ENCODE measurements at regions not wholly inside any gene's neighbourhood (a gene's known extent, or its start where the extent isn't known, plus 50 kb on each side); places are given as distances from the start of the nearest gene placed in this dataset.
A peak's percentile ranks its signal among the peaks of the same experiment; 100 is the strongest.

- no peak for DNase-seq
Observed at GRCh38 chr3:177729956-177730681, 532.8 kb upstream of the TBL1XR1 start.

GRCh38 chr3:177730814-177731213 is 533.5 kb upstream of the TBL1XR1 start:
- no peak for DNase-seq

- DNase-seq: no peak
Observed at GRCh38 chr3:177731644-177732268, 534.5 kb upstream of the TBL1XR1 start.

GRCh38 chr3:177733233-177733632 is 536.0 kb upstream of the TBL1XR1 start:
- no peak for DNase-seq

DNA sequence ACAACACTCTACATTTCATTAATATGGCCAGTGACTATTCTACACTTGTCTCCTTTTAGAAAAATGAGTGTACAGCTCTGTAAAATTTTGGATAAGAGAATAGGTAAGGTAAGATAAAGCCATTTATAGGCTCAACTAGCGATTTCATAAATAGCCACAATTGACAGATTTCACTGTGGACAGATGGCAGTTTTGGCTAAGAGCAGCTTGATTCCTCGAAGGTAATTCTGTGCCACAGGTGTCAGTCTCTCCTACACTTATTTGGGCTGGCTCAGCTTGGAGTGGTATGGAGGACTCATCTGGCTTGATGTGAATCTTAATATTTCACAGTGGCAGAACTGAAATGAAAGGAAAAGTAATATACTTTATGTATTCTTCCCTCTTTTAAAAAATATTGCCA is 536.7 kb upstream of the TBL1XR1 start:
- DNase-seq: no peak

- DNase-seq: no peak
Observed at GRCh38 chr3:177735431-177735830, 538.1 kb upstream of the TBL1XR1 start.

- DNase-seq: no peak
Observed at GRCh38 chr3:177739461-177739860, 542.2 kb upstream of the TBL1XR1 start.

GRCh38 chr3:177740254-177740653 is 543.0 kb upstream of the TBL1XR1 start:
- DNase-seq: no peak

DNA sequence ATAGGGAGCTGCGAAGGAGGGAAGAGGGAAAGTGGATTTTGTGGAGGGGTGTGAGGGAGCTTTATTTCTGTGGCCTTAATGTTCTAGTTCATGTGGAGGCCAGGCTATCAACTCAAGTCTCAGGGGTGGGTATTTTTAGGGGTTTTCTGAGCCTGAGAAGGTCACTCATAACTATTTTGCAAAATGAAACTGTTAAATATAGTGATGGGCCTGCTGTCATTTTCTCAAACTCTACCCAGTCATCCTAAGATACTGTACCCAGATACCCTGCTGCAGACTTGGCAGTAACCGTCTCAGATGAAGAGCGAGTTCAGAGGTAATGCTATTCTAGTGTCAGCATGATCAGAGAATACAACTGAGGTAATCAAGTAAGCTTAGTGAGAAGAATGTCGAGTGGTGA is 545.0 kb upstream of the TBL1XR1 start:
- DNase-seq: no peak

DNA sequence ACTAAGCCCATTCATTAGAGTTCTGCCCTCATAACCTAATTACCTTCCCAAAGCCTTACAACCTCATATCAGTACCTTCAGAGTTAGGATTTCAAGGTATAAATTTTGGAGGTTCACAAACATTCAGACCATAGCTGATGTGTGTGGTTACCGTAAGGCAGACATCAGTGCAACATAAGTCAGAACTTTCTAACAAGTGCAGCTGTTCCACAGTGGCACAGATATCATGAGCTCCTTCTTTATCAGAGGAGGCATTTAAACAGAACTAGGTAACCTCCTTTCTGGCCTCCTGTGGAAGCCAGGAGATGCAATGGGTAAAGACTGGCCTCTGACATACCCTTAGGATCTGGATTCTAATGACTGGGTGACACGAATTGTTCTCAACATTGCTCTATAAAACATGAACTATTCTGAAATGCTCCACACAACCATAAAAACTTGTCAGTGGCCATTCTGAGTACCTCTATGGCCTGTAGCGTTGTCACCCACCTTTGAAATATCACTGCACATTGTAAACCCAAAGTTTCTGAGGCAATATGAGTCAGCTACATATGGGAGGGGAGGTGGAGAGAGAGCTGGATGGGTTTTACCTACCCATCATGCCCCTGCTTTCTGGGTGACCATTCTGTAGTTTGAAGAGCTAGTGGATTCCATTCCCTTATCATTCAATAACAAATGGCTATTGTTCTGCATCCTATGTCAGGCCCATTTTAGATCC is 546.0 kb upstream of the TBL1XR1 start:
- no peak for DNase-seq

DNA sequence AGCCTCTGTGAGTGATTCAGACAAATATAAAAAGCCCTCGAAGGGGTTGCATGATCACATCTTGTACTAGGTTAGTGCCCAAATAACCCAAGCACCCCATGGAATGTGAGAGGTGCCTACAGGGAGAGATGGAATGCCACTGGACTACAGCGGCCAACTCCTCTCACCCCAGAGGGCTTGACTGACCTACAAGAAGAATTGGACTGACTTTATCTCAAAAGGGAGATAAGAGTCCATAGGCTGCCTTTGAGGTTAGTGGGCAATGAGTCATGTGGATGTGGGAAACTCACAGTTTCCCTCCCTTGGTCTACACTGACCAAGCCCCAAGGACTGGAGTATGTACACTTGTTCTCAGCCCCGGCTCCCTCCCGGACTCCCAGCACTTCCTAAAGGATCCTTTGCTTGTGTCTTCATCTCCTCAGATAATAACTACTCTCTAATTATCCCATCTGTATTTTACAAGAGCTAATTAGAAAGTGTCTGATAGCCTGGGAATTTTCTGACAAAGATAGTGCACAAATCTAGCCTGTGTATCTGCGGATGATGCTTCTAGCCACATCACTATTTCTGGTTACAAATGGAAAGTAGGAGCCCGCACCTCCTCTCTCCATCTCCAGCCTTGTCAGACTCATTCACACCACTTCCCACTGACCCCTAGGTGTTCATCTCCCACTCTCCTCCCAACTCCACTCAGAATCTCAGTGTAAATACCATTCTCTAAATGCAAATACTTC is 547.8 kb upstream of the TBL1XR1 start:
- peak; percentile 64 for DNase-seq

DNA sequence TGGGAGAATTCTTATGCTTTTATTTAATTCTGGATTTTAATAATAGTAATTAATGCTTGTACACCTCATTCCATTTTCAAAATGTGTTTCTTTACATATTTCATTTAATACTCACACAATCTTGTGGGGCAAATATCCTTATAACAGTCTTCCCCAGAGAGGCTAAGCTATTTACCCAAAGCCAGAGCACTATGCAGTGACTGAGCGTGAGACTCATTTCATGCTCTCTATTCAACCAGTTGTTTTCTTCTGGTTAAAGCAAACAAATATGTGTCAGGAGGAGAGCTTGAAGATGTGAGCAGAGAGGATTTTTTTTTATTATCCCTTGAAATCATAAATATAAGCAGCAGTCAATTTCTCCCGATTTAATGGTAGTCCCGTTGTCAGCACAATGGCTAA is 548.3 kb upstream of the TBL1XR1 start:
- no peak for DNase-seq

- DNase-seq: no peak
Observed at GRCh38 chr3:177746337-177746933, 549.2 kb upstream of the TBL1XR1 start.

DNA sequence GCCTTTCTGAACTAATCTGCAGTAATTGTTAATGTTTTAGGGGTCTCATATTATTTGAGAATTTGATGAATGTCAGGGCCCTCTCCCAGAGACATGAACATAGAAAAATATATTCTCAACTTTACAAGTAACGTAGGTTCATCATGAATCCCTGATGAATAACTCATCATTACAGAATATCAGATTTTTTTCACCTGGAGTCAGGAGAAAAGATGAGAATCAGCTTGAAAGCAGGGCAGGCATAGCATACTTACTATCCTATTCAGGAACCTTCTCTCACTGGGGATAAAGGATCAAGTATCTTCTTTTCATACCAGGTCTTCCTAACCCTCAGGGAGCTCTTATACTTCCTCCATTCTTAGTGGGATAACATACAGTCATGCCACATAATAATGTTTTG is 552.6 kb upstream of the TBL1XR1 start:
- no peak for DNase-seq

GRCh38 chr3:177750436-177750835 is 553.2 kb upstream of the TBL1XR1 start:
- DNase-seq: no peak

- DNase-seq: no peak
Observed at GRCh38 chr3:177751770-177752169, 554.5 kb upstream of the TBL1XR1 start.

- DNase-seq: no peak
Observed at GRCh38 chr3:177752831-177753230, 555.5 kb upstream of the TBL1XR1 start.

DNA sequence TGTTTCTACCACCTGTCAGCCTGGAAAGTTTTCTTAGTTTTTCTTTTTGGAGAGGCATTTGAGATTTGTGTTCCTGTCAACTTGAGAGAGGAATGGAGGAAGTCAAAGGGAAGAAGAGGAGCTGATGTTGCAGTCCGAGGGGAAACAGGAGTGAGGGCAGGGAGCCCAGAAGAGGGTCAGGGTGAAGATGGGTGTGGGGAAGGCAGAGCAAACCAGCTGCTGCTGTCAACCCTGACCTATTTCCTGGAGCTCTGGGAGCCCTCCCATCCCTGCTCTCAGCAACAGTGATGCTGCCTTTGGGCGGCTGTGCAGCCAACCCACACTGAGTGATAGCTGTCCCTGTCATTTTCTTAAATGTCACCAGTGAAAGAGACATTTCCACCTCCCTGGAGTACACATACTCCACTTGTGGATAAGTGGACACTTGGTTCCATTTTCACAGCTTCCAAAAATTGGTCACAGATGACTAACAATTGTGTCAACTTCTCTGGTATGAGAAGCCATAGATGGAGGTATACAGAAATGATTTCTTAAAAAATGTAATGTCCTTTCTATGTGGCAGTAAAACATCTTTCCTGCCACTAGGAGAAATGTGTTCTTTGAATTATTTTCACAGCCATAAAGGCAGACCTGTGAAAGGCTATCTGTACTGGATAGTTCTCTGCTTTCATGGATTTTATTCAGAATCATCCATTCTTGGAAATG is 556.3 kb upstream of the TBL1XR1 start:
- no peak for DNase-seq

DNA sequence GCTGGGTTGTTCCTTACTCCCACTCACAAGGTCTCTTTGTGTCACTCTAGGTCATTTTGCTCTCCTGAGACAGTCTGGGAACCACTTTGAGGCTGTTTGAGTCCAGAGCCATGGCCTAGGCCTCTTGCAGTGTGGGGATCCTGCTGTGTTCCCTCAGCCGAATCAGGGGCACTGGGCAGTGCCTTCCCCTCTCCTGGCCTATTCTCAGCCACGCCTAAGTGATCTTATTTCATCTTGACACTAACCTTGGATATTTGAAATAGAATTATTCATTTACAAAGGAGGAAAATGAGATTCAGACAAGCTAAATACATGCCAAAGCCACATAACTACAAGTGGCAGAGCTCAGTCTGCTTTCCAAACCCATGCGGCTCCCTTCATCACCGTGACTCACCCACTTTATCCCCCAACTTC is 557.2 kb upstream of the TBL1XR1 start:
- no peak for DNase-seq

- no peak for DNase-seq
Observed at GRCh38 chr3:177758126-177758525, 560.8 kb upstream of the TBL1XR1 start.

DNA sequence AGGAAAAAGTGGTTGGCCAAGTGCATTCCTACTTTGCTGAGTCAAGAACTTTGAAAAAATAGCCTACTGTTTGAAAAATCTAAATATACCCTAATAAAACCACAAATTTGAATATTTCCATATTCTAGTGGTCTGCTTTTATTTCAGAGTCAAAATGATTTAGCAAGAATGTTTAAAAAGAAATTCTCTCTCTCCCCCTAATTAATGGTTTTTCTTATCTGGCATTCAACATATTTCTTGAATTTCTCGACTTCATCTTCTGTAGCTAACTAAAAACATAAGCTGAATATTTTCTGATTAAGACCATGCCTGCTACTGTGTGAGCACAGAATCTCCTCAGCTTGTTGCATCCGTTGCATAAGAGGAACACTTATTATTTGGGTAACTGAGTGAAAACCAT is 563.5 kb upstream of the TBL1XR1 start:
- no peak for DNase-seq

- DNase-seq: no peak
Observed at GRCh38 chr3:177764377-177764912, 567.2 kb upstream of the TBL1XR1 start.

All from hematopoietic multipotent progenitor cell treated with erythropoietin and hydrocortisone succinate and interleukin-3 and kit ligand, for 4 days (in vitro differentiated cells).